ENCODE measurements at regions not wholly inside any gene's neighbourhood (a gene's known extent, or its start where the extent isn't known, plus 50 kb on each side); places are given as distances from the start of the nearest gene placed in this dataset.

DNA sequence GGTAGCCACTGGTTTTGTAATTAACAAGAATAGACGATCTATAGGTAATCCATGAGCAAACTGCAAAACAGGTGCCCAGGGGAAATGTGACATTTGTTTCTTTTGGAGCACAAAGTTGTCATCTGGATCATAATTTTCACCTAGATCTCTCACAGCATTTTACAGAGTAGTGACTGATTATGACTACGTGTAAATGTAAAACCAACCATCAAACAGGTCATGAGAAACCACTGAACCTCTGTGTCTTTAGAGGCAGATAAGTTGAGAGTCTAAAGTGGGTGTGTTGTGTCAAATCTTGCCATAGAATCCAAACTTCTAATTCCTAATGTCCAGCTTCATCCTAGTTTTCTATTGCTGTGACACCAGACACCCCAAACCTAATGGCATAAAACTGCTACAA, 648.1 kb downstream of the MID1IP1 start:
- H3K4me3 ChIP-seq (ENCODE audit: low read depth, low read length), result no peak overlapping the region
- H3K9ac ChIP-seq (ENCODE audit: low read depth, low read length), result no peak overlapping the region
- no peaks in the 10 kb centered on the region for H3K9me3 ChIP-seq (ENCODE audit: control insufficient read depth, insufficient read depth, low read length)
- no peaks in the 10 kb centered on the region for H3K36me3 ChIP-seq (ENCODE audit: control insufficient read depth, insufficient read depth, low read length)
- no peaks in the 10 kb centered on the region for H3K4me1 ChIP-seq (ENCODE audit: control insufficient read depth, insufficient read depth, low read length)
- H3K27me3 ChIP-seq (ENCODE audit: control insufficient read depth, insufficient read depth, low read length), result no peaks in the 10 kb centered on the region

DNA sequence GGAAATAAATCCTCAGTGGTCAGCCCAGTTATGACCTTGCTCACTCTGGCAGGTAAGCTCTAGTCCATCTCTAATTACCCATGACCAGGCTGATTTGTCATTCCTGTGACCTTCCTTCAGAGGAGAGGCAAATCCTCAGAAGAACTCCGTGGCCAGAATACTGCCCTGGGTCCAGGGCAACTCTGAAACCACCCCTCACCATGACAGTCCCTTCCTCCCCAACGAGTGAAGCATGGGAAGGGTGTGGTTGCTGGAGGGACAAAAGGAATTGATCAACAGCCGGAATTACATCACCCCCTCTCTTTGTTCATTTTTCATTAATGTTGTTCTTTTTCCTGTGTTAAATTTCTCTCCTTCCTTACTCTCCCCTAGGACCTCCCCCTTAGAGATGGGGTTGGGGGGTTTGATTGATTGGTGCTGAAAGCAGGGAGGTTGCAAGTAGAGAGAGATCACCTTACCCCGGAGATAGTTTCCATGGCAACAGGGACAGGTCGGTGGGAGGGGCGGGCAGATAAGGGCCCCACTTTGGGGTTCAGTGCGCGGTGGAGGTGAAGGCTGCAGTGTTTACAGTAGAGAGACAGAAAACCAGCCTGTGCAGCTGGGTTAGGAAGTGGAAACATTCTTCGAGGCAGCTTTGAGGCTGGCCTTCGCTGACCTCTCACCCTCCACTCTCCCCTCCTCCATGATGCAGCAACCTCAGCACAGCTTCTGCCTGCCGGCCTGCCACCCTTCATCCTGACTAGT, 647.4 kb downstream of the BCOR start:
- no peak overlapping the region for H3K9ac ChIP-seq (ENCODE audit: low read depth, low read length)
- H3K4me3 ChIP-seq (ENCODE audit: low read depth, low read length), result no peak overlapping the region
- no peaks in the 10 kb centered on the region for H3K4me1 ChIP-seq (ENCODE audit: control insufficient read depth, insufficient read depth, low read length)
- no peaks in the 10 kb centered on the region for H3K9me3 ChIP-seq (ENCODE audit: control insufficient read depth, insufficient read depth, low read length)
- no peaks in the 10 kb centered on the region for H3K36me3 ChIP-seq (ENCODE audit: control insufficient read depth, insufficient read depth, low read length)
- no peaks in the 10 kb centered on the region for H3K27me3 ChIP-seq (ENCODE audit: control insufficient read depth, insufficient read depth, low read length)

DNA sequence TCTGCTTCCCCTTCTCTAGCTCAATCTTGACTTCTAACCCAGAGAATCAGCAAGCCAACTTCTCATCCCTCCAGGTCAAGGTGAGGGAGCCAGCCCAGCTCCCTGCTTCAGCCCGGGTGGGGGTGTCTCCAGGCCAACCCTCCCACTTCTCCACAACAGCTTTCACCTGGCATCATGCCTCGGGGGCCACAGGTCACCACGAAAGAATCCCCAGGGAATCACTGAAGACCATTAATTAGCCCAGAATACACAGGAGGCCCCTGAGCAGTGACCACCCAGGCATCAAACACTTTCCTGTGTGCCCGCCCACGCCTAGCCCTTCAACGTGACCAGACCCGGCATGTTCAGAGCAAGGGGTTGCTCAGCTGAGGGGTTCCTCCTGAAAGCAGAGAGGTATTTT, 646.7 kb downstream of the BCOR start:
- Histone ChIP-seq H3K9ac (ENCODE audit: low read depth, low read length) (no peak overlapping the region), H3K9me3 (ENCODE audit: control insufficient read depth, insufficient read depth, low read length) (no peaks in the 10 kb centered on the region), H3K4me1 (ENCODE audit: control insufficient read depth, insufficient read depth, low read length) (no peaks in the 10 kb centered on the region), H3K27me3 (ENCODE audit: control insufficient read depth, insufficient read depth, low read length) (no peaks in the 10 kb centered on the region), H3K4me3 (ENCODE audit: low read depth, low read length) (no peak overlapping the region), H3K36me3 (ENCODE audit: control insufficient read depth, insufficient read depth, low read length) (no peaks in the 10 kb centered on the region)

DNA sequence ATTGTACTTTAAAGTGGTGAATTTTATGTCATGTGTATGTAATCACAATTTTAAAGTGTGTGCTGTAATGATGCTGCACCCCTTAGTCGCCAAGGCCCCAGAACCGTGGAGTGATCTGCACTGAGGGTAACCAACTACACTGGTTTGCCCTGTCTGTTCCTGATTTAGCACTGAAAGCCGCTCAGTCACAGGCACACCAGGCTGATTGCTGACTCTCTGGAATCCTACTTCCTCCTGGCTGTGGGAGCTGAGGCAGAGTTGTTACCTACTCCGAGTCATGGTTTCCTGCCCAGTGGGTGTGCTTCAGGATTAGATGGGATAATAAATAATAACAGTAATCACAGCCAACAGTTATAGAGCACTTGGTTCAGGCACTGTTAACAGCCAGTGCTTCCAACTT, 645.4 kb downstream of the BCOR start:
- H3K9me3 ChIP-seq (ENCODE audit: control insufficient read depth, insufficient read depth, low read length), result no peaks in the 10 kb centered on the region
- H3K27me3 ChIP-seq (ENCODE audit: control insufficient read depth, insufficient read depth, low read length), result no peaks in the 10 kb centered on the region
- no peak overlapping the region for H3K4me3 ChIP-seq (ENCODE audit: low read depth, low read length)
- no peaks in the 10 kb centered on the region for H3K4me1 ChIP-seq (ENCODE audit: control insufficient read depth, insufficient read depth, low read length)
- H3K9ac ChIP-seq (ENCODE audit: low read depth, low read length), result no peak overlapping the region
- no peaks in the 10 kb centered on the region for H3K36me3 ChIP-seq (ENCODE audit: control insufficient read depth, insufficient read depth, low read length)

DNA sequence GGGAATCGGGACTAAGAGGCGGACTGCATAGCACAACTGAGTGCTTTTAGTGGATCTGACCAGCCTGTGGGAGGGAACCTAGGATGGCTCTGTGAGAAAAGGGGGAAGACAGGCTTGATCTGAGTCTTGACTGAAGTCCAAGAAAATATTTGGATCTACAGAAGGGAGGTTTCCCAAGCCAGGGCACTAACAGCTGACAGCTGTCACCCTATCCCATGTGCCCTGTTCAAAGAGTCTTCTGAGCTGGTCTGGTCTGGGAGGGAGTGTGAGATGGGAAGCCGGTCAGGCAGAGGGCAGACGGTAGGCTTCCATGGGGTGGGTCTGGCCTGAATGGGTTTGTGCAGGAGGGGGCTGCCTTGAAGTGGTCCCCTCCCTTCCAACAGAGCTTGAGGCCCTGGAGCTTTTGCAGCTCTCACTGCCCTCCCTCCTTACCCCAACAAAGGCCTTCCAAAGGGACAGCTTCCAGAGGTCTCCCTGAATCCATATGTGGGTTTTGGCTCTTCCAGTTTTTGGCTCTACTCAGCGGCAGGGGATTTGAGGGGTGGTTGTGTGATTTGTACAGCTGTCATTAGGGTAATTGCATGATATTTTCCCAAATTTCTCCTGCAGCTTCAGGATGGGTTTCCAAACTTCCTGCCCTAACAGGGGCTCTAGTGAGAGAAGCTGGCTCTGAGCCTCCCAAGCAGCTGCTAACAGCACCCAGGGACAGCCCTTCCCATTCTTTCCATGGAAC, 643.7 kb downstream of the BCOR start:
- Histone ChIP-seq H3K4me1 (ENCODE audit: control insufficient read depth, insufficient read depth, low read length) (no peaks in the 10 kb centered on the region), H3K36me3 (ENCODE audit: control insufficient read depth, insufficient read depth, low read length) (no peaks in the 10 kb centered on the region), H3K9me3 (ENCODE audit: control insufficient read depth, insufficient read depth, low read length) (no peaks in the 10 kb centered on the region), H3K4me3 (ENCODE audit: low read depth, low read length) (no peak overlapping the region), H3K9ac (ENCODE audit: low read depth, low read length) (no peak overlapping the region), H3K27me3 (ENCODE audit: control insufficient read depth, insufficient read depth, low read length) (no peaks in the 10 kb centered on the region)

DNA sequence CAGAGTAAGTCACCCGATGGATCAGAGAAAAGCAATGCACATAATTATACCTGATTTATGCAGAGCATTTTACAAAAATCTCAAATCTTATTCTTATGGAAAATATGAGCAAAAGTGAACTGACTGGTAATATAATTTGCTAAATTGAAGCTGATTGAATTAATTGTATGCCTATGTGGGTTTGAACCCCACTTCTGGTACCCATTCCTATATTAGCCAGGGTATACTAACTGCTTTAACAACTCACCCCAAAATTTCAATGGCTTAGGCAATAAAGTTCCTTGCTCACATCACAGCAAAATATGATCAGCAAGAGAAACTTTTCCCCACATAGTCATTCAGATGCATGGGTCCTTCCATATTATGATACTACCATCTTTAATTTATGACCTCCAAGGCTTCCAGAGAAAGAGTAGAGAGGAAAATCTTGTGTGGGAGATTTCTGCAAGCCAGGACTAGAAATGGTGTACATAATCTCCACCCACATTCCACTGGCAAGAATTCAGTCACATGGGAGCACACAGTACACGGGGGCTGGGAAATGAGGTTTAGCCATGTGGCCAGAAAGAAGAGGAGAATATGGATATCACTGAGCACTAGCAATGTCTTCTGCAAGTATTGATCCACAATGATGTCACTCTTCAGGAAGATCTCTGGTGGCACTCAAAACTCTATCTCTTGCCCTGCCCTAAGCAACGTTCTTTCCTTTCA, 640.7 kb downstream of the BCOR start:
- Histone ChIP-seq H3K27me3 (ENCODE audit: control insufficient read depth, insufficient read depth, low read length) (no peaks in the 10 kb centered on the region), H3K9ac (ENCODE audit: low read depth, low read length) (no peak overlapping the region), H3K4me3 (ENCODE audit: low read depth, low read length) (no peak overlapping the region), H3K9me3 (ENCODE audit: control insufficient read depth, insufficient read depth, low read length) (no peaks in the 10 kb centered on the region), H3K4me1 (ENCODE audit: control insufficient read depth, insufficient read depth, low read length) (no peaks in the 10 kb centered on the region), H3K36me3 (ENCODE audit: control insufficient read depth, insufficient read depth, low read length) (no peaks in the 10 kb centered on the region)

DNA sequence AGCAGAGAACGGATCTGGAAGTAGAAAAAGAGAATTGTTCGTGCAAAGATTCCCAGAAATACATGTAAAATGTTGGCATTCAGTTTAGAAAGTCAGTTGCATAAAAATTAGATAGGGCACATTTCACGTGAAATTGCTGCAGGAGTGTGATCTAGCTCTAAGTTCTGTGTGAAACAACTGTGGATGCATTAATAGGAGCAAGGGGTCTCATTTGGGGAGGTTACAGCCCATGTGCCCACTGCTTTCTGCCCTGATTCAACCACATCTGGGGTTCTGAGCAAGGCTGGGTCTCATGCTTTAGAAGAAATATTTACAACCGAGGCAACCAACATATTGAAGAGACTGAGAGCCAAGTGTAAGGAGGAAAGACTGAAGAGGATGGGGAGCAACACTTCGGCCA, 639.0 kb downstream of the BCOR start:
- H3K27me3 ChIP-seq (ENCODE audit: control insufficient read depth, insufficient read depth, low read length), result no peaks in the 10 kb centered on the region
- no peaks in the 10 kb centered on the region for H3K9me3 ChIP-seq (ENCODE audit: control insufficient read depth, insufficient read depth, low read length)
- no peak overlapping the region for H3K9ac ChIP-seq (ENCODE audit: low read depth, low read length)
- H3K4me3 ChIP-seq (ENCODE audit: low read depth, low read length), result no peak overlapping the region
- H3K36me3 ChIP-seq (ENCODE audit: control insufficient read depth, insufficient read depth, low read length), result no peaks in the 10 kb centered on the region
- no peaks in the 10 kb centered on the region for H3K4me1 ChIP-seq (ENCODE audit: control insufficient read depth, insufficient read depth, low read length)

DNA sequence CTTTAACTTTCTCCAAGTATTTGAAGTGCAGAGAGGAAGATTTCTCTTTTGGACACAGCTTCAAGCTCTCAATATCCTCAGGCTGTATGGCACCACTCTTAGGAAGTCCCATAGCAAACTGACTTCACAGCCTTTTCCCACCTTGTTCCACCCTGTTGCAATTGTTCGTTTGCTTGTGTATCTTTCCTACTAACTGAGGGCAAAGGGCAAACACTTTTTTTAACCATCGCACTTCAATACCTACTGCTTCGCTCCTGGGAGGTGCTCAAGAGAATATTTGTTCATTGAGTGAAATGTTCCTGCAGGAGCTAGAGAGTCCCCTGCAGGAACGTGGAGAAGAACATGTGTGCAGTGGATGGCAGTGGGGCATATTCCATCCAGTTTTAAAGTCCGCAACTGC, 638.6 kb downstream of the BCOR start:
- Histone ChIP-seq H3K9ac (ENCODE audit: low read depth, low read length) (no peak overlapping the region), H3K4me1 (ENCODE audit: control insufficient read depth, insufficient read depth, low read length) (no peaks in the 10 kb centered on the region), H3K36me3 (ENCODE audit: control insufficient read depth, insufficient read depth, low read length) (no peaks in the 10 kb centered on the region), H3K9me3 (ENCODE audit: control insufficient read depth, insufficient read depth, low read length) (no peaks in the 10 kb centered on the region), H3K27me3 (ENCODE audit: control insufficient read depth, insufficient read depth, low read length) (no peaks in the 10 kb centered on the region), H3K4me3 (ENCODE audit: low read depth, low read length) (no peak overlapping the region)

DNA sequence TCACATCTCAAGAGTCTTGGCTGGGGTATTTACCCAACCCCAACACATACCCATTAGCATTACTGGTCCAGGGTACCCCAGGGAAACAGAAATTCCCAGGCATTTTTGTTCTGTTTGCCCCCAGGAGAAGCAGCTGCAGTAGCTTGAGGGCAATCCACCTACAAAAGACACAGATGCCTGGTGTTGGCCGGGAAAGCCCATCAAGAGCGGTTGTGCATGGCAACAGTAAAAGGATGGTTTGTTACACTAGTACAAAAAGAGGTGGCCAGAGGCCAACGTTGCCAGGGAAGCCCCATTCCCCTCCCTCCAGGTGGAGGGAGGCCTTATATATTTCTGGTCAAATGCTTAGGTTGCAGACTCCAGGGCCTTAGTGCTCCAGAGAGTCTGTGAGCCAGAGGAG, 637.8 kb downstream of the BCOR start:
- Histone ChIP-seq H3K9me3 (ENCODE audit: control insufficient read depth, insufficient read depth, low read length) (no peaks in the 10 kb centered on the region), H3K36me3 (ENCODE audit: control insufficient read depth, insufficient read depth, low read length) (no peaks in the 10 kb centered on the region), H3K4me3 (ENCODE audit: low read depth, low read length) (no peak overlapping the region)

DNA sequence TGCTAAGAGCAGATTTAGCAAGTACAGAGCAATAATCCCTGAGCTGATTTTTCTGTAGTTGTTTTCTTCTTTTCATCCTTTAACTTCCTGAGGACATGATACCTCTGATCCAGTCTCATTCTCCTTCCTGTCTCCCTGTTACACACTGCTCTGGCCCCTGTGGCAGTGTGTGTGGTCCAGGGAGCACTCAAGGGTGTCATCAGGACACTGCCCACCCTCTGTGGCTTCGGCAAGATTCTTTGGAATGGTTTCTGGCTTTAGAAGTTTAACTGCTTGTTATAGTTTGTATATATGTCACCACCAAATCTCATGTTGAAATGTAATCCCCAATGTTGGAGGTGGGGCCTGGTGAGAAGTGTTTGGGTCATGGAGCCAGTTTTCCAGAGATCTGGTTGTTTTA, 637.3 kb downstream of the BCOR start:
- Histone ChIP-seq H3K36me3 (ENCODE audit: control insufficient read depth, insufficient read depth, low read length) (no peaks in the 10 kb centered on the region), H3K4me3 (ENCODE audit: low read depth, low read length) (no peak overlapping the region), H3K9me3 (ENCODE audit: control insufficient read depth, insufficient read depth, low read length) (no peaks in the 10 kb centered on the region), H3K9ac (ENCODE audit: low read depth, low read length) (no peak overlapping the region), H3K27me3 (ENCODE audit: control insufficient read depth, insufficient read depth, low read length) (no peaks in the 10 kb centered on the region), H3K4me1 (ENCODE audit: control insufficient read depth, insufficient read depth, low read length) (no peaks in the 10 kb centered on the region)

More for the DNA sequence above, 637.8 kb downstream of the BCOR start:
- Histone ChIP-seq H3K27me3 (ENCODE audit: control insufficient read depth, insufficient read depth, low read length) (no peaks in the 10 kb centered on the region), H3K9ac (ENCODE audit: low read depth, low read length) (no peak overlapping the region), H3K4me1 (ENCODE audit: control insufficient read depth, insufficient read depth, low read length) (no peaks in the 10 kb centered on the region)

DNA sequence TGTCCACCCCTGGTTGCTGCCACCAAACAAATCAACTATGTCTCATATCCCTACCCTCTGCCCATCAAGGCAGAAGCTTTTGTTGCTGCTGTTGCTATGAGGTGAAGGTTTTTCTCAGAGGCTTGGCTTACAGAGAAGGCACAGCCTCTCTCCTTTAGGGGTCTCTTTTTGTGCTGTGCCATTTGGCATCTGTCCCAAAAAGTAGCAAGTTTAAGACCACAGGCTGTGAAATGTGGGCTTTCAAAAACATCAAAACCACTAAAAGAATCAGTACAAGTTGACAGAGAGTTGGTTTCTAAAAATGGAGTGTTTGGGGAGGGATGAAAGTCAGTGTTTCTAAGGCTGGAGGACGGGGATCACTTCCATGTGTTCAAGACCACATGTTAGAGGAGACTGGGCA, 634.9 kb downstream of the BCOR start:
- Histone ChIP-seq H3K36me3 (ENCODE audit: control insufficient read depth, insufficient read depth, low read length) (no peaks in the 10 kb centered on the region), H3K27me3 (ENCODE audit: control insufficient read depth, insufficient read depth, low read length) (no peaks in the 10 kb centered on the region), H3K4me3 (ENCODE audit: low read depth, low read length) (no peak overlapping the region), H3K9ac (ENCODE audit: low read depth, low read length) (no peak overlapping the region), H3K4me1 (ENCODE audit: control insufficient read depth, insufficient read depth, low read length) (no peaks in the 10 kb centered on the region), H3K9me3 (ENCODE audit: control insufficient read depth, insufficient read depth, low read length) (no peaks in the 10 kb centered on the region)

DNA sequence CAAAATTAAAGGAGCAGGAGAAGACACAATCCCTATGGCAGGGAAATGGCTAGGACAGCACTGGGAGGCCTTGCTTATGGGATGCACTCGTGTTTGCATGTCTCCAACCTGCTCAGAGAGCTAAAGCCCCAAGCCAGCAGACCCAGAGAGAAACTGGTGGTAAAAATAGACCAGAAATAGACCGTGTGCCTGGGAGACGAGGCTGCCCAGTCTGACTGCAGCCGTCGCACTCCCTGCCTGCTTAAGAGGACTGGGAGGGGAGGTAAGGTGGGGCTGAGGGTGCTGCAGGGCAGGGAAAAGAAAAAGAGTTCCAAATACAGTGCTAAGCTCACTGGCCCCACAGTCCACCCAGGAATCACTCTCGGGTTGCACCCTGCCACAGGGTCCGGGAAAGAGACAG, 633.5 kb downstream of the BCOR start:
- Histone ChIP-seq H3K4me3 (ENCODE audit: low read depth, low read length) (no peak overlapping the region), H3K27me3 (ENCODE audit: control insufficient read depth, insufficient read depth, low read length) (no peaks in the 10 kb centered on the region), H3K9me3 (ENCODE audit: control insufficient read depth, insufficient read depth, low read length) (no peaks in the 10 kb centered on the region), H3K9ac (ENCODE audit: low read depth, low read length) (no peak overlapping the region), H3K4me1 (ENCODE audit: control insufficient read depth, insufficient read depth, low read length) (no peaks in the 10 kb centered on the region), H3K36me3 (ENCODE audit: control insufficient read depth, insufficient read depth, low read length) (no peaks in the 10 kb centered on the region)
